ENCODE measurements at regions not wholly inside any gene's neighbourhood (a gene's known extent, or its start where the extent isn't known, plus 50 kb on each side); places are given as distances from the start of the nearest gene placed in this dataset.

DNA sequence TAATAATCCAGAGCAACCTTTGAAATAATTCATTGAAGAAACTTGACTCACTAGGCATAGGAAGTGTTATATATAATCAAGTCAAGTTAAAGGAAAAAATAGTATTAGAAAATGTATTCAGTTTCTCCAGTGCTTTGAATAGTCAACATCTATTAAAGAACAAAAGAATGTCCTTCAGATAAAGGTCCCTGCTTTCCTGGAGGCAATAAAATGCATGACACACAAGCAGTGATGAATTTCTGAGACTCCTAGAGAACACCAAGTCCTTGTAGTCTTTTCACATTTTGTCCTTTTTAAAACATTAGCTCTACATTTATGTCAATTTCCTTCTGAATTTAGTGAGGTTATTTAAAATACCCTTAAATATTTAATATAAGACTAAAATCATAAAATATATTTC, 695.5 kb downstream of the EPHA3 start:
- no peak overlapping the region for H3K4me3 ChIP-seq (ENCODE audit: insufficient read depth, low read depth, low read length)
- no peaks in the 10 kb centered on the region for H3K4me1 ChIP-seq (ENCODE audit: control insufficient read depth, insufficient read depth, low read length)
- no peak overlapping the region for H3K27ac ChIP-seq (ENCODE audit: insufficient read depth, low read depth, low read length, poor library complexity, severe bottlenecking)
- H3K36me3 ChIP-seq (ENCODE audit: control insufficient read depth, insufficient read depth, low read length): no peaks in the 10 kb centered on the region
- H3K9me3 ChIP-seq (ENCODE audit: control insufficient read depth, low read length): no peaks in the 10 kb centered on the region
- H3K27me3 ChIP-seq (ENCODE audit: control insufficient read depth, insufficient read depth, low read length, poor library complexity, severe bottlenecking): no peaks in the 10 kb centered on the region

DNA sequence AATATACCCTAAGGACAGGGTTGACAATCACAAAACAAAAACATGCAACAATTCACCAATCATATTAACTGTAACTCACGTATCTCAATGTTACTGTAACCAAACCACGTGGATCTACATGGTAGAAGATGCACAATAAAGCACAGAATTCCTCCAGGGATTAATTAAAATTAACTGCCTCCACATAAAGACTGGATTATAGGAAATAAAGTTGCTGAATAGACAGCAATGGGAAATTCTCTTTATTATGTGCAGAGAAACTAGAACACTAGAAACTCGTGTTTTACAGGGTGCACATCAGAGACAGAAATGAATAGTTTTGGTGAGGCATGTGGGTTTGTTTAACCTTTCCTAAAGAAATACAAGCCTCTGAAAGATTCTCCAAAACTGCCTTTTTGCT, 696.3 kb downstream of the EPHA3 start:
- no peaks in the 10 kb centered on the region for H3K27me3 ChIP-seq (ENCODE audit: control insufficient read depth, insufficient read depth, low read length, poor library complexity, severe bottlenecking)
- no peak overlapping the region for H3K27ac ChIP-seq (ENCODE audit: insufficient read depth, low read depth, low read length, poor library complexity, severe bottlenecking)
- 93 to 97% methylated on average over 3 of the region's 3 CpGs for WGBS, 2 experiments
- no peak overlapping the region for H3K4me3 ChIP-seq (ENCODE audit: insufficient read depth, low read depth, low read length)
- no peaks in the 10 kb centered on the region for H3K4me1 ChIP-seq (ENCODE audit: control insufficient read depth, insufficient read depth, low read length)
- H3K9me3 ChIP-seq (ENCODE audit: control insufficient read depth, low read length): no peaks in the 10 kb centered on the region
- no peaks in the 10 kb centered on the region for H3K36me3 ChIP-seq (ENCODE audit: control insufficient read depth, insufficient read depth, low read length)

DNA sequence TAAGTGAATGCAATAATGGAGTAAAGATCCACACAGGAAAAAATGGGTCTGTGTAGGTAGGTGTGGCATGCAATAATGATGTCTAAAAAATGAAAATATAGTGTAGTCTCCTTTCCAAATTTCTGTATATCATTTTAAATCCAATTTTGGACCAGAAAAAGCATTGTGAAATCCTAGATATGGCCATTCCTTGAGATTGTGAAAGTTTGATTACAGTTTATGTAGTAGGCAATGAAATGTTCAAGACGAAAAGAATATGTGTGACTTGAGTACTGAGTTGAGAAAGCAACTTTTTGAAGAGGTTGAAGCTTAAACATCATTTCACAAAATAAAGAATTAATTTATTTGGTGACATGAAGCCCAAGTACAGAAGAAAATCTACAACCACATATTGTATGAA, 698.7 kb downstream of the EPHA3 start:
- no peaks in the 10 kb centered on the region for H3K27me3 ChIP-seq (ENCODE audit: control insufficient read depth, insufficient read depth, low read length, poor library complexity, severe bottlenecking)
- no peaks in the 10 kb centered on the region for H3K4me1 ChIP-seq (ENCODE audit: control insufficient read depth, insufficient read depth, low read length)
- H3K9me3 ChIP-seq (ENCODE audit: control insufficient read depth, low read length): no peaks in the 10 kb centered on the region
- H3K4me3 ChIP-seq (ENCODE audit: insufficient read depth, low read depth, low read length): no peak overlapping the region
- no peak overlapping the region for H3K27ac ChIP-seq (ENCODE audit: insufficient read depth, low read depth, low read length, poor library complexity, severe bottlenecking)
- H3K36me3 ChIP-seq (ENCODE audit: control insufficient read depth, insufficient read depth, low read length): no peaks in the 10 kb centered on the region
- WGBS, 2 experiments: 89 to 91% methylated on average over 1 of the region's 1 CpG

DNA sequence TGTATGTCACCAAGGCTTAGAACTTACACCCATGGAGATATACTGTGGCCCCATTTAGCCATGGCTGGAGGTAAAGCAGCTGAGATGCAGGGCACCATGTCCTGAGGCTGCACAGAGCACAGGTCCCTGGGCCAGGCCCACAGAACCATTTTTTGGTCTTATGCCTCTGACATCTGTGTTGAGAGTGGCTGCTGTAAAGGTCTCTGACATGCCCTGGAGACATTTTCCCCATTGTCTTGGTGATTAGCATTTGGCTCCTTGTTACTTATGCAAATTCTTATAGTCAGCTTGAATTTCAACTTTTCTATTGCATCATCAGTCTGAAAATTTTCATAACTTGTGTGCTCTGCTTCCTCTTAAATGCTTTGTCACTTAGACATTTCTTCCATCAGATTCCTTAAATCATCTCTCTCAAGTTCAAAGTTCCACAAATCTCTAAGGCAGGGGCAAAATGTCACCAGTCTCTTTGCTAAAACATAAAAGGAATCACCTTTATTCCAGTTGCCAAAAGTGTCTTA, 701.3 kb downstream of the EPHA3 start:
- Histone ChIP-seq H3K27me3 (ENCODE audit: control insufficient read depth, insufficient read depth, low read length, poor library complexity, severe bottlenecking) (no peaks in the 10 kb centered on the region), H3K27ac (ENCODE audit: insufficient read depth, low read depth, low read length, poor library complexity, severe bottlenecking) (no peak overlapping the region), H3K4me3 (ENCODE audit: insufficient read depth, low read depth, low read length) (no peak overlapping the region), H3K9me3 (ENCODE audit: control insufficient read depth, low read length) (no peaks in the 10 kb centered on the region), H3K4me1 (ENCODE audit: control insufficient read depth, insufficient read depth, low read length) (no peaks in the 10 kb centered on the region), H3K36me3 (ENCODE audit: control insufficient read depth, insufficient read depth, low read length) (no peaks in the 10 kb centered on the region)

DNA sequence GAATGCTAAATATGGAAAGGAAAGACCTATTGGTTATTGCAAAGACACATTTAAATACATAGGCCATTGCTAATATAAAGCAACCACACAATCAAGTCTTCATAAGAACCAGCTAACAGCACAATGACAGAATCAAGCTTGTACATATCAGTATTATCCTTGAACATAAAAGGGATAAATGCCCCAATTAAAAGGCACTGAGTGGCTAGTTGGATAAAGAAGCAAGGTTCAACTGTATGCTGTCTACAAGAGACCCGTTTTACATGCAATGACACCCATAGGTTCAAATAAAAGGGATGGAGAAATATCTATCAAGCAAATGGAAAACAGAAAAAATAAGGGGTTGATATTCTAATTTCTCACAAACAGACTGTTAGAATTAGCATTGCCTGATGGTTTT, 706.1 kb downstream of the EPHA3 start:
- 95 to 100% methylated on average over 1 of the region's 1 CpG for WGBS, 2 experiments

DNA sequence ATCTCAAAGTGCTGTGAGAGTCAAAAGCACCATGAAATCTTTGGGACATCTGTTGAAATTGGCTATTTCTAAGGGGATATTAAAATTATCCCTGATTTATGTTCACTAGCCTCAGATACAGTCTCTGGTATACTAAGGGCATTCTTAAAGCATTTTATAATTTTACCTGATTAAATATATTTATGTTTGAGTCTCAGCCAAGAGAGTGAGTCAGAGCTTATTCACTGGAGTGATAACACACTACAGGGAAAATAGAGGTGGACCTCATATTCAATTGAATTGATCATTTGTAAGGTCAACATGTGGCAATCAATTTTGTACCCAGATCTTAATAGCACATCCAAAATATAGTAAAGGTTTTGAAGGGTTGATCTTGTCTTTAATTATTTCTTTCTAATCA, 733.6 kb downstream of the EPHA3 start:
- Histone ChIP-seq H3K4me1 (ENCODE audit: control insufficient read depth, insufficient read depth, low read length) (no peaks in the 10 kb centered on the region), H3K9me3 (ENCODE audit: control insufficient read depth, low read length) (no peaks in the 10 kb centered on the region), H3K27ac (ENCODE audit: insufficient read depth, low read depth, low read length, poor library complexity, severe bottlenecking) (no peak overlapping the region), H3K27me3 (ENCODE audit: control insufficient read depth, insufficient read depth, low read length, poor library complexity, severe bottlenecking) (no peaks in the 10 kb centered on the region), H3K36me3 (ENCODE audit: control insufficient read depth, insufficient read depth, low read length) (no peaks in the 10 kb centered on the region), H3K4me3 (ENCODE audit: insufficient read depth, low read depth, low read length) (no peak overlapping the region)

More for the DNA sequence above, 706.1 kb downstream of the EPHA3 start:
- Histone ChIP-seq H3K4me1 (ENCODE audit: control insufficient read depth, insufficient read depth, low read length) (no peaks in the 10 kb centered on the region), H3K36me3 (ENCODE audit: control insufficient read depth, insufficient read depth, low read length) (no peaks in the 10 kb centered on the region), H3K9me3 (ENCODE audit: control insufficient read depth, low read length) (no peaks in the 10 kb centered on the region), H3K27me3 (ENCODE audit: control insufficient read depth, insufficient read depth, low read length, poor library complexity, severe bottlenecking) (no peaks in the 10 kb centered on the region), H3K27ac (ENCODE audit: insufficient read depth, low read depth, low read length, poor library complexity, severe bottlenecking) (no peak overlapping the region), H3K4me3 (ENCODE audit: insufficient read depth, low read depth, low read length) (no peak overlapping the region)

DNA sequence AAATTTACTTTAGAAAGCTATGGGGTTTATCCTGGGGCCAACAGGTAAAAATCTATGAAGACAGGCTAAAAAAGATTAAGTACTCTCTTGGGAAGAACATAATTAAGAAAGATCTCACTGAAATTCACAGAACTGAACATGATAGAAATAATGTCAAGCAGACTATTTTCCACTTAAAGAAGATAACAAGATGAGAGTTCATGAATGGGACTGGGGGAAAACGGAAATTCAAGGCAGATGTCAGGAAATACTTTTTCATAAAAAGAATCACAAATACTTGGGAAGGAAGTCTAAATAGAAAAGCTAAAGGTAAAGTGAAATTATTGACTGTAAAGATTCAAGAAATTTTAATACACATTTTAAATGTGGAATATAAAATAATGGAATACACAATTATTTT, 737.6 kb downstream of the EPHA3 start:
- Histone ChIP-seq H3K9me3 (ENCODE audit: control insufficient read depth, low read length) (no peaks in the 10 kb centered on the region), H3K36me3 (ENCODE audit: control insufficient read depth, insufficient read depth, low read length) (no peaks in the 10 kb centered on the region), H3K4me3 (ENCODE audit: insufficient read depth, low read depth, low read length) (no peak overlapping the region), H3K27me3 (ENCODE audit: control insufficient read depth, insufficient read depth, low read length, poor library complexity, severe bottlenecking) (no peaks in the 10 kb centered on the region), H3K27ac (ENCODE audit: insufficient read depth, low read depth, low read length, poor library complexity, severe bottlenecking) (no peak overlapping the region), H3K4me1 (ENCODE audit: control insufficient read depth, insufficient read depth, low read length) (no peaks in the 10 kb centered on the region)
- 83% methylated on average over 1 of the region's 1 CpG; no CpG with 5 or more reads in 1 of the 2 experiments for WGBS, 2 experiments

DNA sequence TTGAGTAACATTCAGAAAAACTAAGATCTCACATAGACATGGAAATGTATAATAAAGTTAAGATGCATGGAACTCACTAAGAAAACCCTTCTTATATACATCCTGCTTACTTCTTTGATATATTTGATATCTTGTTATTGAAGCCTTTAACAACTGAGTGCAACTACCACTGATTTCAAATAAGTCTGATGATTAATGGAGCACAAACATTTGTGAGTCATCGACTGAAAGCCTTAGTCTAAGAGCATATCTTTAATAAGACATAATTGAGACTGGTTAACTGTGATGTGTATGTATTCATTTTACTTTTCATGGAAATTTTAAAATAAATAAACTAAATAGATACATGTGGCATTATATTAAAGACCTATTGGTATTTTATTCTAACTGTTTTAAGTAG, 740.5 kb downstream of the EPHA3 start:
- Histone ChIP-seq H3K4me3 (ENCODE audit: insufficient read depth, low read depth, low read length) (no peak overlapping the region), H3K36me3 (ENCODE audit: control insufficient read depth, insufficient read depth, low read length) (no peaks in the 10 kb centered on the region), H3K27me3 (ENCODE audit: control insufficient read depth, insufficient read depth, low read length, poor library complexity, severe bottlenecking) (no peaks in the 10 kb centered on the region), H3K27ac (ENCODE audit: insufficient read depth, low read depth, low read length, poor library complexity, severe bottlenecking) (no peak overlapping the region), H3K4me1 (ENCODE audit: control insufficient read depth, insufficient read depth, low read length) (no peaks in the 10 kb centered on the region), H3K9me3 (ENCODE audit: control insufficient read depth, low read length) (no peaks in the 10 kb centered on the region)
- 100% methylated on average over 1 of the region's 1 CpG; no CpG with 5 or more reads in 1 of the 2 experiments for WGBS, 2 experiments

DNA sequence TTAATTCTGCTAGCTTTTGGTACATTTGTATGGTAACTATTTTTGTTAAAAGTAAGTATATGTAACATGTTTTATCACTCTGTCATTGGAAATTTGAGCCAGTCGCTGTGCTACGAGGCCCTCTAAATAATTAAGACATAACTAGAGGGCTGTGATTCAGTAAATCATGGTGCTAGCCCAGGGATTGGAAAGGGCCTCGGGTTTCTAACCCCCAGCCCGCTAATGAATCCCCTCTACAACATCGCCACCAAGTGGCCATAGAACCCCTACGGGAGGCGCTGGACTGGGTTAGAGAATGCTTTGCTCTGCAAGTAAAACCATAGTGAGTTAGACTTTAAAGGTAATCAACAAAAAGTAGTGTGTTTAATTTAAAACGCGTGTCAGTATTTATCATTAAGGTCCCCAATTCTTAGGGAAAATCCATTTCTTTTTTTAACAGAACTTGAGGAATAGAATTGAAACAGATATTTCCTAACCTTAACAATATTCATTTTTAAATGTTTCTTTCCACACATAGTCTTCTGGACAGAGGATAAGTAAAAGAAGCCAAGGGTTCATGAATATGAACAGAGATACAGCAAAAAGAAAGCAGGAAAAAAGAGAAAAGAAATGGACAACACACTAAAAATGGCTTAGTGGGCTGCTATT, 744.7 kb downstream of the EPHA3 start:
- H3K4me1 ChIP-seq (ENCODE audit: control insufficient read depth, insufficient read depth, low read length): no peaks in the 10 kb centered on the region
- no peaks in the 10 kb centered on the region for H3K9me3 ChIP-seq (ENCODE audit: control insufficient read depth, low read length)
- 10 to 18% methylated on average over 6 to 9 of the region's 9 CpGs for WGBS, 2 experiments
- H3K36me3 ChIP-seq (ENCODE audit: control insufficient read depth, insufficient read depth, low read length): no peaks in the 10 kb centered on the region
- H3K27ac ChIP-seq (ENCODE audit: insufficient read depth, low read depth, low read length, poor library complexity, severe bottlenecking): no peak overlapping the region
- no peaks in the 10 kb centered on the region for H3K27me3 ChIP-seq (ENCODE audit: control insufficient read depth, insufficient read depth, low read length, poor library complexity, severe bottlenecking)
- H3K4me3 ChIP-seq (ENCODE audit: insufficient read depth, low read depth, low read length): no peak overlapping the region

DNA sequence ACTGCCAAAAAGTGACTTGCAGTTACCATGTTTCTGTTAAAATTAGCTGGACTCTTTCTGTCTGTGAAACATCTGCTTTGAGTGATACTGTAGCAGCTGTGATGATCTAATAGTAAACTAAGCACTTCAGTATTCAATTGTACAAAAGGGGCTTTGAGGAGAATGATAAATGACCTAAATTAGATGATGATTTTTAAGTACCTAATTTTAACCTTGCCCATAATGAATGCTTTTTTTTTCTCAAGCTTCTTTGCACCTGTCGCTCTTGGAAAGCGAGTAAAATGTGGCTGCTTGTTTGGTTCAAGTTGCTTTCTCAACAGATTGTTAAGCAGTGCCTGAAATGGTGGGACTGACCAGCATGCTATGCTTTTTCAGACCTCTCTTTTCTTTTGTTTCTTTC, 752.3 kb downstream of the EPHA3 start:
- no peaks in the 10 kb centered on the region for H3K9me3 ChIP-seq (ENCODE audit: control insufficient read depth, low read length)
- WGBS, 2 experiments: 94 to 98% methylated on average over 2 of the region's 2 CpGs
- H3K4me1 ChIP-seq (ENCODE audit: control insufficient read depth, insufficient read depth, low read length): no peaks in the 10 kb centered on the region
- H3K4me3 ChIP-seq (ENCODE audit: insufficient read depth, low read depth, low read length): no peak overlapping the region
- no peaks in the 10 kb centered on the region for H3K36me3 ChIP-seq (ENCODE audit: control insufficient read depth, insufficient read depth, low read length)
- H3K27me3 ChIP-seq (ENCODE audit: control insufficient read depth, insufficient read depth, low read length, poor library complexity, severe bottlenecking): no peaks in the 10 kb centered on the region
- no peak overlapping the region for H3K27ac ChIP-seq (ENCODE audit: insufficient read depth, low read depth, low read length, poor library complexity, severe bottlenecking)

DNA sequence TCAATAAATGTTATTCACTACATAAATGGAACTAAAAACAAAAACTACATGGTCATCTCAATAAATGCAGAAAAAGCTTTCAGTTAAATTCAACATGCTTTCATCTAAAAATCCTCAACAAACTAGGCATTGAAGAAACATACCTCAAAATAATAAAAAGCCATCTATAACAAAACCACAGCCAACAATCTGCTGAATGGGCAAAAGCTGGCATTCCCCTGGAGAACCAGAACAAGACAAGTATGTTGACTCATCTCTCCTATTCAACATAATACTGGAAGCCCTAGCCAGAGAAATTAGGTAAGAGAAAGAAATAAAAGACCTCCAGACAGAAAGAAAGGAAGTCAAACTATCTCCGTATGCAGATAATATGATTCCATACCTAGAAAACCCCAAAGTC, 759.9 kb downstream of the EPHA3 start:
- H3K9me3 ChIP-seq (ENCODE audit: control insufficient read depth, low read length): no peaks in the 10 kb centered on the region
- H3K36me3 ChIP-seq (ENCODE audit: control insufficient read depth, insufficient read depth, low read length): no peaks in the 10 kb centered on the region
- H3K27ac ChIP-seq (ENCODE audit: insufficient read depth, low read depth, low read length, poor library complexity, severe bottlenecking): no peak overlapping the region
- 80 to 87% methylated on average over 1 of the region's 1 CpG for WGBS, 2 experiments
- H3K27me3 ChIP-seq (ENCODE audit: control insufficient read depth, insufficient read depth, low read length, poor library complexity, severe bottlenecking): no peaks in the 10 kb centered on the region
- H3K4me1 ChIP-seq (ENCODE audit: control insufficient read depth, insufficient read depth, low read length): no peaks in the 10 kb centered on the region
- no peak overlapping the region for H3K4me3 ChIP-seq (ENCODE audit: insufficient read depth, low read depth, low read length)
